ENCODE measurements at regions not wholly inside any gene's neighbourhood (a gene's known extent, or its start where the extent isn't known, plus 50 kb on each side); places are given as distances from the start of the nearest gene placed in this dataset.

DNA sequence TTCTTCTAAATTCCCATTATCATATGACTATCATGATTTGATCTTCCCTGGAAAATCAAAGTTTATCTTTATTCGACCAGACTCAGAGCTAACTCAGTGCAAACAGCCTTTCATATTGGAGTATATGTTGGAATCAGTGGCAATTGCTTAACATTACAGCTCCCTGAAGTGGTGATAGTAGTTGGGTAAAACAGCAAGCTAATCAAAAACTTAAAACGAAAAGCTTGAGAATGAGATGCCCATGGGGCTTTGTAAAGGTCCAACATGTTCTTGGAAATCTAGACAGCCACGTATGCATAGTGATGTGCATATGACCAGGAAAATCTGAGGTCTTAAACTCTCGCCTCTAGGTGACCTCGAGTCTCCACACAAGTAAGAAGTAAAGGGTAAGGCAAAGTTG, 437.6 kb downstream of the KIF16B start:
- TF ChIP-seq CTCF (IDR thresholded peaks at IDR 0.05), result no peak
- no peak for TF ChIP-seq POLR2A (IDR thresholded peaks at IDR 0.05)
- no peak for TF ChIP-seq POLR2AphosphoS5 (IDR thresholded peaks at IDR 0.05; ENCODE audit: insufficient read depth in 1 of 2, low read depth in 1 of 2)
